WTC11 (cell line): ENCODE measurements at regions not wholly inside any gene's neighbourhood (a gene's known extent, or its start where the extent isn't known, plus 50 kb on each side); places are given as distances from the start of the nearest gene placed in this dataset.

Source experiments
- ATAC-seq: fragments of 200-7000 bp; cut with Tn5 transposase; 2 replicates; pipeline ENCODE4 v1.10.0; 2021; ENCODE audit warnings: mild to moderate bottlenecking, moderate library complexity
- CTCF ChIA-PET: fragments of 300-600 bp; sonication (Branson Sonifier 250); formaldehyde crosslinking; loops from one replicate; lab custom pipeline; 2021; ENCODE audit warnings: antibody characterized with exemption; lab: Charles Lee
- POLR2A ChIA-PET: fragments of 350-600 bp; sonication (Branson Sonifier 250); formaldehyde crosslinking; loops from one replicate; lab custom pipeline; 2021; ENCODE audit warnings: antibody characterized with exemption; lab: Charles Lee
- DNase-seq: peaks from one replicate; pipeline ENCODE4 v3.0.0; 2021; ENCODE audit warnings: low spot score
- H3K27ac Mint-ChIP-seq: 2 replicates; pipeline ENCODE4 v1.8.0; 2021; ENCODE audit warnings: mixed read lengths
- H3K27me3 Mint-ChIP-seq: 2 replicates; pipeline ENCODE4 v1.8.0; 2021; ENCODE audit warnings: low read depth, mild to moderate bottlenecking, moderate library complexity, mixed read lengths
- H3K36me3 Mint-ChIP-seq: 2 replicates; pipeline ENCODE4 v1.8.0; 2021; ENCODE audit warnings: mixed read lengths
- H3K4me1 Mint-ChIP-seq: 2 replicates; pipeline ENCODE4 v1.8.0; 2022; ENCODE audit warnings: mixed read lengths
- H3K4me3 Mint-ChIP-seq: 2 replicates; pipeline ENCODE4 v1.8.0; 2021; ENCODE audit warnings: mild to moderate bottlenecking, moderate library complexity, mixed read lengths
- H3K9me3 Mint-ChIP-seq: 2 replicates; pipeline ENCODE4 v1.8.0; 2021; ENCODE audit warnings: mixed read lengths
- AFF4 ChIP-seq: sonication (generic); formaldehyde crosslinking; IDR thresholded peaks from 2 replicates; pipeline ENCODE4 v1.8.1; 2023; ENCODE audit warnings: mild to moderate bottlenecking, missing genetic modification reagents, borderline replicate concordance
- CBFB ChIP-seq: sonication (generic); formaldehyde crosslinking; IDR thresholded peaks from 2 replicates; pipeline ENCODE4 v1.8.1; 2022; ENCODE audit warnings: mild to moderate bottlenecking, low read depth, missing genetic modification reagents
- CDX4 ChIP-seq: fragments of 250-450 bp; sonication (Bioruptor Pico); IDR thresholded peaks from 2 replicates; pipeline ENCODE4 v1.9.0; 2021; ENCODE audit warnings: moderate library complexity, mild to moderate bottlenecking, inconsistent platforms, borderline replicate concordance
- FOXP1 ChIP-seq: sonication (generic); formaldehyde crosslinking; IDR thresholded peaks from 2 replicates; pipeline ENCODE4 v1.8.0; 2022; ENCODE audit warnings: missing genetic modification reagents, mild to moderate bottlenecking, moderate library complexity, borderline replicate concordance
- FOXP4 ChIP-seq: sonication (generic); formaldehyde crosslinking; IDR thresholded peaks from 2 replicates; pipeline ENCODE4 v1.8.0; 2022; ENCODE audit warnings: mild to moderate bottlenecking, missing genetic modification reagents
- GRHL2 ChIP-seq: fragments of 250-450 bp; sonication (Bioruptor Pico); IDR thresholded peaks from 2 replicates; pipeline ENCODE4 v1.8.0; 2022; ENCODE audit warnings: mild to moderate bottlenecking, moderate library complexity; ENCODE audit not compliant: insufficient replicate concordance, severe bottlenecking
- GTF2I ChIP-seq: fragments of 250-450 bp; sonication (Bioruptor Pico); conservative IDR thresholded peaks from 2 replicates; pipeline ENCODE4 v1.4.0; 2021; ENCODE audit warnings: mild to moderate bottlenecking
- HMGA2 ChIP-seq: fragments of 250-450 bp; sonication (Bioruptor Pico); IDR thresholded peaks from 2 replicates; pipeline ENCODE4 v1.4.0; 2021; ENCODE audit warnings: mild to moderate bottlenecking, moderate library complexity
- HMGXB4 ChIP-seq: sonication (generic); formaldehyde crosslinking; IDR thresholded peaks from 2 replicates; pipeline ENCODE4 v1.8.1; 2023; ENCODE audit warnings: mild to moderate bottlenecking, moderate library complexity, missing genetic modification reagents
- JAZF1 ChIP-seq: fragments of 250-450 bp; sonication (Bioruptor Pico); IDR thresholded peaks from 2 replicates; pipeline ENCODE4 v1.9.0; 2021; ENCODE audit warnings: moderate library complexity, mild to moderate bottlenecking, inconsistent platforms
- MAX ChIP-seq: sonication (generic); formaldehyde crosslinking; IDR thresholded peaks from 2 replicates; pipeline ENCODE4 v1.8.0; 2022; ENCODE audit warnings: mild to moderate bottlenecking, missing genetic modification reagents
- NFATC4 ChIP-seq: fragments of 250-450 bp; sonication (Bioruptor Pico); IDR thresholded peaks from 2 replicates; pipeline ENCODE4 v1.9.0; 2021; ENCODE audit warnings: mild to moderate bottlenecking
- OVOL2 ChIP-seq: fragments of 250-450 bp; sonication (Bioruptor Pico); IDR thresholded peaks from 2 replicates; pipeline ENCODE4 v1.9.0; 2021; ENCODE audit warnings: mild to moderate bottlenecking, borderline replicate concordance
- RORB ChIP-seq: fragments of 250-450 bp; sonication (Bioruptor Pico); IDR thresholded peaks from 2 replicates; pipeline ENCODE4 v1.9.0; 2021; ENCODE audit warnings: mild to moderate bottlenecking
- ZNF219 ChIP-seq: sonication (generic); formaldehyde crosslinking; IDR thresholded peaks from 2 replicates; pipeline ENCODE4 v1.8.0; 2023; ENCODE audit warnings: missing genetic modification reagents, mild to moderate bottlenecking, borderline replicate concordance
- ZNF263 ChIP-seq: sonication (generic); formaldehyde crosslinking; IDR thresholded peaks from 2 replicates; pipeline ENCODE4 v1.8.1; 2022; ENCODE audit warnings: low read depth, mild to moderate bottlenecking, moderate library complexity, missing genetic modification reagents
- ZNF425 ChIP-seq: fragments of 250-450 bp; sonication (Bioruptor Pico); conservative IDR thresholded peaks from 2 replicates; pipeline ENCODE4 v1.9.0; 2021; ENCODE audit warnings: mild to moderate bottlenecking
- ZNF671 ChIP-seq: fragments of 250-450 bp; sonication (Bioruptor Pico); IDR thresholded peaks from 2 replicates; pipeline ENCODE4 v1.8.0; 2021; ENCODE audit warnings: mild to moderate bottlenecking

GRCh38 chr7:16353226-16353625 lies 68.1 kb downstream of the CRPPA start:
- POLR2A ChIA-PET = no interaction called here
- no peak overlapping the region for H3K27ac Mint-ChIP-seq
- H3K4me1 Mint-ChIP-seq = no peaks in the 10 kb centered on the region
- DNase-seq = no peak
- no peaks in the 10 kb centered on the region for H3K27me3 Mint-ChIP-seq
- H3K4me3 Mint-ChIP-seq = no peak overlapping the region
- TF ChIP-seq RORB (CRISPR knock-in tag) (no peak), CDX4 (CRISPR knock-in tag) (no peak), ZNF671 (CRISPR knock-in tag) (no peak), HMGA2 (no peak), ZNF219 (CRISPR knock-in tag) (no peak), ZNF425 (CRISPR knock-in tag) (no peak), NFATC4 (CRISPR knock-in tag) (no peak), FOXP1 (no peak), GRHL2 (CRISPR knock-in tag) (no peak), FOXP4 (CRISPR knock-in tag) (no peak), MAX (CRISPR knock-in tag) (no peak), GTF2I (CRISPR knock-in tag) (no peak), OVOL2 (CRISPR knock-in tag) (no peak), ZNF263 (no peak), AFF4 (no peak), JAZF1 (CRISPR knock-in tag) (no peak), HMGXB4 (CRISPR knock-in tag) (no peak), CBFB (CRISPR knock-in tag) (no peak)
- ATAC-seq = no peak
- CTCF ChIA-PET = no interaction called here
- peaks cover 21% of the 10 kb centered on the region for H3K9me3 Mint-ChIP-seq
- no peaks in the 10 kb centered on the region; the same call in 1 of the 2 replicates for H3K36me3 Mint-ChIP-seq
